ENCODE measurements at regions not wholly inside any gene's neighbourhood (a gene's known extent, or its start where the extent isn't known, plus 50 kb on each side); places are given as distances from the start of the nearest gene placed in this dataset.

DNA sequence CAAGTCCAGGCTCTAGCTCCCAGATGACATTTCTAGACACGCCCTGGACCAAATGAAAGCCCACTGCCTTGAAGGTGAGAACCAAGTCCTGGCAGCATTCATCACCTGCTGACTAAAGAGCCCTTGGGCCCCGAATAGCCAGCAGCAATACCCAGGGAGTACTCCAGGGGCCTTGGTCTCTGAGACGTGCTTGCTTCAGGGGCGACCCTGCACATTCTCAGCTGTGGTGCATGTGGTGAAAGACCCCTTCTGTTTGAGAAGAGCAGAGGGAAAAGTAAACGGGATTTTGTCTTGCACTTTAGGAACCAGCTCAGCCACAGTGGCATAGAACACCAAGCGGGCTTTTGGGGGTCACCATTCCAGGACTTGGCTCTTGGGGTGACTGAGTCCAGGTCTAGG, 260.5 kb upstream of the MYT1L start:
- H3K9me2 ChIP-seq (ENCODE audit: insufficient read depth) = no peaks in the 10 kb centered on the region
- no peak overlapping the region for H3K9ac ChIP-seq (ENCODE audit: low read length)
- DNase-seq (ENCODE audit: low read depth, low spot score) (no peak), ATAC-seq (no peak)
- H3K36me3 ChIP-seq (ENCODE audit: control insufficient read depth in 1 of 2, insufficient read depth in 2 of 2, low read length in 2 of 2) = no peaks in the 10 kb centered on the region
- ChIA-PET CTCF (no interaction called here), POLR2A (no interaction called here), RAD21 (ENCODE audit: low non-redundant PET in 1 of 2, low total read pairs in 2 of 2, uncharacterized antibody in 2 of 2, unreplicated experiment in 2 of 2) (no interaction called here)
- intact Hi-C loops (cut with micrococcal nuclease) = no loop called here
- no peak overlapping the region for H3K4me2 ChIP-seq (ENCODE audit: low read length)
- TF ChIP-seq, protein P1, sequence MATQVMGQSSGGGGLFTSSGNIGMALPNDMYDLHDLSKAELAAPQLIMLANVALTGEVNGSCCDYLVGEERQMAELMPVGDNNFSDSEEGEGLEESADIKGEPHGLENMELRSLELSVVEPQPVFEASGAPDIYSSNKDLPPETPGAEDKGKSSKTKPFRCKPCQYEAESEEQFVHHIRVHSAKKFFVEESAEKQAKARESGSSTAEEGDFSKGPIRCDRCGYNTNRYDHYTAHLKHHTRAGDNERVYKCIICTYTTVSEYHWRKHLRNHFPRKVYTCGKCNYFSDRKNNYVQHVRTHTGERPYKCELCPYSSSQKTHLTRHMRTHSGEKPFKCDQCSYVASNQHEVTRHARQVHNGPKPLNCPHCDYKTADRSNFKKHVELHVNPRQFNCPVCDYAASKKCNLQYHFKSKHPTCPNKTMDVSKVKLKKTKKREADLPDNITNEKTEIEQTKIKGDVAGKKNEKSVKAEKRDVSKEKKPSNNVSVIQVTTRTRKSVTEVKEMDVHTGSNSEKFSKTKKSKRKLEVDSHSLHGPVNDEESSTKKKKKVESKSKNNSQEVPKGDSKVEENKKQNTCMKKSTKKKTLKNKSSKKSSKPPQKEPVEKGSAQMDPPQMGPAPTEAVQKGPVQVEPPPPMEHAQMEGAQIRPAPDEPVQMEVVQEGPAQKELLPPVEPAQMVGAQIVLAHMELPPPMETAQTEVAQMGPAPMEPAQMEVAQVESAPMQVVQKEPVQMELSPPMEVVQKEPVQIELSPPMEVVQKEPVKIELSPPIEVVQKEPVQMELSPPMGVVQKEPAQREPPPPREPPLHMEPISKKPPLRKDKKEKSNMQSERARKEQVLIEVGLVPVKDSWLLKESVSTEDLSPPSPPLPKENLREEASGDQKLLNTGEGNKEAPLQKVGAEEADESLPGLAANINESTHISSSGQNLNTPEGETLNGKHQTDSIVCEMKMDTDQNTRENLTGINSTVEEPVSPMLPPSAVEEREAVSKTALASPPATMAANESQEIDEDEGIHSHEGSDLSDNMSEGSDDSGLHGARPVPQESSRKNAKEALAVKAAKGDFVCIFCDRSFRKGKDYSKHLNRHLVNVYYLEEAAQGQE (IDR thresholded peaks at IDR 0.05; ENCODE audit: low read depth) = no peak
- TF ChIP-seq POLR2AphosphoS5 (IDR thresholded peaks at IDR 0.05; ENCODE audit: low read depth, low read length) (no peak), EZH2 (IDR thresholded peaks at IDR 0.05) (no peak), FOSL1 (IDR thresholded peaks at IDR 0.05; ENCODE audit: low read depth) (no peak)
- TF ChIP-seq, protein P2, sequence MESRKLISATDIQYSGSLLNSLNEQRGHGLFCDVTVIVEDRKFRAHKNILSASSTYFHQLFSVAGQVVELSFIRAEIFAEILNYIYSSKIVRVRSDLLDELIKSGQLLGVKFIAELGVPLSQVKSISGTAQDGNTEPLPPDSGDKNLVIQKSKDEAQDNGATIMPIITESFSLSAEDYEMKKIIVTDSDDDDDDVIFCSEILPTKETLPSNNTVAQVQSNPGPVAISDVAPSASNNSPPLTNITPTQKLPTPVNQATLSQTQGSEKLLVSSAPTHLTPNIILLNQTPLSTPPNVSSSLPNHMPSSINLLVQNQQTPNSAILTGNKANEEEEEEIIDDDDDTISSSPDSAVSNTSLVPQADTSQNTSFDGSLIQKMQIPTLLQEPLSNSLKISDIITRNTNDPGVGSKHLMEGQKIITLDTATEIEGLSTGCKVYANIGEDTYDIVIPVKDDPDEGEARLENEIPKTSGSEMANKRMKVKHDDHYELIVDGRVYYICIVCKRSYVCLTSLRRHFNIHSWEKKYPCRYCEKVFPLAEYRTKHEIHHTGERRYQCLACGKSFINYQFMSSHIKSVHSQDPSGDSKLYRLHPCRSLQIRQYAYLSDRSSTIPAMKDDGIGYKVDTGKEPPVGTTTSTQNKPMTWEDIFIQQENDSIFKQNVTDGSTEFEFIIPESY (IDR thresholded peaks at IDR 0.05; ENCODE audit: extremely low read depth, insufficient replicate concordance, low read length) = no peak
- no peaks in the 10 kb centered on the region for H4K20me1 ChIP-seq (ENCODE audit: insufficient read depth)
- no peaks in the 10 kb centered on the region for H3K79me2 ChIP-seq (ENCODE audit: insufficient read depth, low read length)
- no peaks in the 10 kb centered on the region for H3K9me3 ChIP-seq (ENCODE audit: control insufficient read depth in 1 of 2, insufficient read depth in 1 of 2, low read depth in 1 of 2, low read length in 2 of 2)
- no TSS peak for BruUV-seq (replicated peaks)
- no peaks in the 10 kb centered on the region for H3K27me3 ChIP-seq (ENCODE audit: insufficient read depth, low read length)
- no peak overlapping the region for H2AFZ ChIP-seq (ENCODE audit: low read depth, low read length, poor library complexity, severe bottlenecking)
- H3K27ac ChIP-seq (ENCODE audit: low read depth, low read length) = no peak overlapping the region
- no peaks in the 10 kb centered on the region for H3K4me1 ChIP-seq (ENCODE audit: control insufficient read depth in 1 of 2, insufficient read depth in 2 of 2, low read length in 2 of 2)
- H3K4me3 ChIP-seq (replicated peaks in 1 of 2; ENCODE audit: low read depth in 1 of 2, low read length in 2 of 2) = no peak overlapping the region

Data from HCT116 (cell line).